ENCODE measurements at regions not wholly inside any gene's neighbourhood (a gene's known extent, or its start where the extent isn't known, plus 50 kb on each side); places are given as distances from the start of the nearest gene placed in this dataset.

GRCh38 chr6:112927641-112928320 is 580.7 kb downstream of the RFPL4B start:
- in situ Hi-C loops (cut with HindIII; ENCODE audit: low sequenced_read_pairs) = no loop called here
- TF ChIP-seq, protein P1, sequence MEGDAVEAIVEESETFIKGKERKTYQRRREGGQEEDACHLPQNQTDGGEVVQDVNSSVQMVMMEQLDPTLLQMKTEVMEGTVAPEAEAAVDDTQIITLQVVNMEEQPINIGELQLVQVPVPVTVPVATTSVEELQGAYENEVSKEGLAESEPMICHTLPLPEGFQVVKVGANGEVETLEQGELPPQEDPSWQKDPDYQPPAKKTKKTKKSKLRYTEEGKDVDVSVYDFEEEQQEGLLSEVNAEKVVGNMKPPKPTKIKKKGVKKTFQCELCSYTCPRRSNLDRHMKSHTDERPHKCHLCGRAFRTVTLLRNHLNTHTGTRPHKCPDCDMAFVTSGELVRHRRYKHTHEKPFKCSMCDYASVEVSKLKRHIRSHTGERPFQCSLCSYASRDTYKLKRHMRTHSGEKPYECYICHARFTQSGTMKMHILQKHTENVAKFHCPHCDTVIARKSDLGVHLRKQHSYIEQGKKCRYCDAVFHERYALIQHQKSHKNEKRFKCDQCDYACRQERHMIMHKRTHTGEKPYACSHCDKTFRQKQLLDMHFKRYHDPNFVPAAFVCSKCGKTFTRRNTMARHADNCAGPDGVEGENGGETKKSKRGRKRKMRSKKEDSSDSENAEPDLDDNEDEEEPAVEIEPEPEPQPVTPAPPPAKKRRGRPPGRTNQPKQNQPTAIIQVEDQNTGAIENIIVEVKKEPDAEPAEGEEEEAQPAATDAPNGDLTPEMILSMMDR (IDR thresholded peaks at IDR 0.05; ENCODE audit: low read depth, low read length) = no peak
- H3K4me3 ChIP-seq (ENCODE audit: low read depth, low read length) = no peak overlapping the region
- peak; percentile 33 for DNase-seq (ENCODE audit: low read depth, low spot score)

DNA sequence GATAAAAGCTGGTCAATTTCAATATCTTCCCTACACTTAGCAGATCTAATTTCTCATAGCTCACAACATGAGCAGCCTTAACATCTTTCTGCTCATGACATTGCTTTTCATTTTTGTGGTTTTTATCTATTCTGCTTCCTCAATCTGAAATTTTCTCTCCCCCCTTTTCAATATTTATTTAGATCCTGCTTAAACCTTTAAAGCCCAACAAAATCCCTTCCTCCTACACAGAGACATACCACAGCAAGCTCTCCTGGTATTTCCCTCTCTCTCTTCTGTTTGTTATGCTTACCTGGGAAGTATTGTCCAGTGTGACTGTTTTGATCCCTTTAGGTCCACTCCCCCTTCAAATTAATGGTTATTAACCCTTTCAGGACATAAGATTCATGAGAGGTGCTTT is 582.5 kb downstream of the RFPL4B start:
- TF ChIP-seq, protein P1 (IDR thresholded peaks at IDR 0.05; ENCODE audit: low read depth, low read length) = no peak
- DNase-seq (ENCODE audit: low read depth, low spot score) = no peak
- H3K4me3 ChIP-seq (ENCODE audit: low read depth, low read length) = no peak overlapping the region
- in situ Hi-C loops (cut with HindIII; ENCODE audit: low sequenced_read_pairs) = no loop called here

GRCh38 chr6:112931832-112932231 is 584.7 kb downstream of the RFPL4B start:
- peak; percentile 65 for DNase-seq (ENCODE audit: low read depth, low spot score)
- no peak overlapping the region for H3K4me3 ChIP-seq (ENCODE audit: low read depth, low read length)
- TF ChIP-seq, protein P1 (IDR thresholded peaks at IDR 0.05; ENCODE audit: low read depth, low read length) = no peak
- in situ Hi-C loops (cut with HindIII; ENCODE audit: low sequenced_read_pairs) = no loop called here

DNA sequence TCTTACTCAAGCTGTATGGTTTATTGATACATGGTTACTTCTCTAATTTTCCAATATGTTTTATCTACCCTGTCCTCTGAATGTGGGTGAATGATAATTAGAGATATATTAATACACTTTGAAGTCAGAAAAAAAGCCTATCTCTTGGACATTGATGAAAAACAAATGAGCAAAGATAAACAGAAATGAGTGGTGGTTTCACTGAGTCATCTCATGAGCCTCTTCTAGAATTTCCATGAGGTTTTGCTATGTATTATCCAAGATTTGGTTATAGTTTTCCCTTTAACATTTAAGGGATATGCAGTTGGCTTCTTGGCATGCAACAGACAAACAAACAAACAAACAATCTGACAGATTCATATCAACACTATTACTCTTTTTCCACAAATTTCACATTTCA is 586.8 kb downstream of the RFPL4B start:
- DNase-seq (ENCODE audit: low read depth, low spot score) = no peak
- no peak overlapping the region for H3K4me3 ChIP-seq (ENCODE audit: low read depth, low read length)
- in situ Hi-C loops (cut with HindIII; ENCODE audit: low sequenced_read_pairs) = no loop called here
- TF ChIP-seq, protein P1 (IDR thresholded peaks at IDR 0.05; ENCODE audit: low read depth, low read length) = no peak

GRCh38 chr6:112934433-112935327 is 587.5 kb downstream of the RFPL4B start:
- in situ Hi-C loops (cut with HindIII; ENCODE audit: low sequenced_read_pairs) = no loop called here
- DNase-seq (ENCODE audit: low read depth, low spot score) = no peak
- H3K4me3 ChIP-seq (ENCODE audit: low read depth, low read length) = no peak overlapping the region
- TF ChIP-seq, protein P1 (IDR thresholded peaks at IDR 0.05; ENCODE audit: low read depth, low read length) = no peak

DNA sequence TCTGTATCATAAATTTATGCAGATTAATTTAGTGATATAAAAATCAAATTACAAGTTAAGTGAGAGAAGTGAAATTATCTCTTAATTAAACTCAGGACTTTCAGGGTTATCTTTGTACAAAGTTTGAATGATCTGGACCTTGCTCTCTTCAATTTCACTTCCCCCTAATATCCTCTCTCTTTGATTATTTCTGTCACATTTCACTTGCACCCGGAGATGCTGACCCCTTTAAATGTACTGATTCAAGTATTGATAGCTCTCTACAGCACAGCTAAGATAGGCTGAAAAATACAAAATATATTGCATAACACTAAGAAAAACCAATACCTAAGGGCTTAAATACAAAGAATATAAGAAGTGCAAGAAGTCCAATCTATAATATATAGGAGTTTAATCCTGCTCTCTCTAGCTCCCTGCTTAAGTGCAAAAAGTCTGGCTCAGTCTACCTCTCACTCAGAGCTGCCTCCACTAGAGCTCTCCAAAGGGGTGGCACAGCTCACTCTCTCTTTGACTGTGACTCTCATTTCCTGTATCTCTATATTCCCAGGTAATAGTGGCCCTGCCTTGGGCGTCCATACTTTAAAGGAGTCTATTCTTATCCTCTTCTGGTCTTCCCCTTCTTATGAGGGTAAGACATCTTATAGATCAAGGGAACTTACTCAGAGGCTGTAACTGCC is 588.4 kb downstream of the RFPL4B start:
- no peak for DNase-seq (ENCODE audit: low read depth, low spot score)
- in situ Hi-C loops (cut with HindIII; ENCODE audit: low sequenced_read_pairs) = no loop called here
- TF ChIP-seq, protein P1 (IDR thresholded peaks at IDR 0.05; ENCODE audit: low read depth, low read length) = no peak
- no peak overlapping the region for H3K4me3 ChIP-seq (ENCODE audit: low read depth, low read length)

All from astrocyte of the spinal cord (primary cell).